HuH-7.5 (cell line): ENCODE measurements at regions not wholly inside any gene's neighbourhood (a gene's known extent, or its start where the extent isn't known, plus 50 kb on each side); places are given as distances from the start of the nearest gene placed in this dataset.

ENCODE experiments used
- DNase-seq: peaks from one replicate; pipeline ENCODE4 v3.0.0; 2011; ENCODE audit warnings: low spot score

DNA sequence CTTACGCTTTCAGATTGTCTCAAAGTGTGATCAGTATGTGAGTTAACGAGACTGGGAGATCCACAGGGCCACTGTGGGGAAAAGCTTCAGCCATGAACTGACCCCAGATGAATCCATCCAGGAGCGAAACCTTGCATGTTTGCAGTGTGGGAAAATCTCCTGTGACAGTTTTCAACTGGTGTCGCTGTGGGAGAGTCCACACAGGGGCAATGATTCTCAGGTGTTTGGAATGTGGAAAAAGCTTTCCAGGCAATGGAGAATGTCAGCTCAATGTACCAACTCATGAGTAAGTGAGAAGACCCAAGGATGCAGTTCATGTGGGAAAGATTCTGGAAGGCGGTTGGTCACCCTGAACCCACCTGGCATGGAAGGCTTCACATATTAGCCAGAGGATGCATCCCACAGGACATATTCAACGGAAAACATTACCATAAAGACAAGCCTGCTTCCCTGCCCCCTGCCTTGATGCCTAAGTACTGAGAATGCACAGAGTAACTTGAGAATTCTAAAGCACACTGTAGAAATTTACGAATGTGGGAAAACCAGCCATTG, 204.1 kb upstream of the BMPER start:
- DNase-seq, result no peak

DNA sequence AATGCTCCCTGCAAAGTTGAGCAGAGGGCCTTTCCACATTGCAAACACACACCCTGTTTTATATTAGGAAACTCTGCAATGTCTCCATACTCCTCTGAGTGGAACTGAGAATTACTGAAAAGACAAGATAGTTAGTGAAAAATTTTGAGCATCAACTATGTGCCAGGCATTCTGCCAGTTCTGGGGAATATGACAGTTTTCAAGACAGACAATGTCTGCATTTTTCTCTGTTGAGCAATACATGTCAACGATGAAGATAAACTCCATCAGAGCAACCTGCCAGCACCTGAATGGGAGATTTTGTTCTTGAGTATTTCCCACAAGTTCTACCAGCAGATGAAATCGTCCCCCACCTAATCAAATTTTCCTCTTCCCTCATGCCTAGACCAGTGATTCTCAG, 203.4 kb upstream of the BMPER start:
- no peak for DNase-seq

DNA sequence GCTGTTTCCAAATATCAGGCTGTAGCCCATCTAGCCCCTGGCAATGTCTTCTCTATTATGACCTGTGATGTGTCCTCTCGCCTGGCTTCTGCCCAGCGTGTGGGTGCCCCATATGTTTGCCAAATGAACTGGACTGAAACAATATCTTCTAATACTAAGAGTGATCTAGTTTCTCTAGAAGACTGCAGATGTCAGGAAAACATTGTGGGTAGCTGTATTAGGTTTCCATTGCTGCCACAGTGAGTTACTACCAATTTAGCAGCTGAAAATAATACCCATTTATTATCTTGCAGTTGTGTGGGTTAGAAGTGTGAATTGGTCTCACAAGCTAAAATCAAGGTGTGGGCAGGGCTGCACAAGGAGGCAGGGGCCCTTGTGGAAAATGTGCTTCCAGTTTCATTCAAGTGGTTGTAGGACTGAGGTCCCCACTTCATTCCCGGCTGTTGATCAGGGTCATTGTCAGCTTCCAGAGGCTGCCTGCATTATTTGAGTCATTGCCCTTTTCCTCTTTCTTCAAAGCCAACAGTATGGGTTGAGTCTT, 202.8 kb upstream of the BMPER start:
- DNase-seq, result no peak

DNA sequence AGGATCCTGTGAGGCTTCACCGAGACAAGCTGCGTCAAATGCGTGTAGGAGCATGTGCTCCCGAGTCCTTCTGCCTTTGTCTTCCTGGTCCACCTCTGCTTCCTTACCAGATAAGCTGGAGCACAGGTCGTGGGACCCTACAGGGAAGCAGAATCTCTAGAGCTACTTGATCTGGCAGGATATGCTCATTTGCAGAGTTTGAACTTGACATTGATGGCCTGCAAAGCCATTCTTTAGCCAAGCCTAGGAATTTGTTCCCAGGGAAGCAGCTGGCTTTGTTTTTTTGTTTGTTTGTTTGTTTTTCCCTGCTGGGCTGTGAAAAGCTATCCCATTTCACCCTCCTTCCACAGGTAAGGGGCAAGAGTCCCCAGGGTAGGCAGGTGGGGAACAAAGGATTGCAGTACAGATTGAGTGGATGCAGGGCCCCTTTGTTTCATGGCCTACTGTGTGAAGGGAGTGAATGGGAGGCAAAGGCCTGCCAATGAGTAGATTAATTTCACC, 200.0 kb upstream of the BMPER start:
- DNase-seq, result no peak

DNA sequence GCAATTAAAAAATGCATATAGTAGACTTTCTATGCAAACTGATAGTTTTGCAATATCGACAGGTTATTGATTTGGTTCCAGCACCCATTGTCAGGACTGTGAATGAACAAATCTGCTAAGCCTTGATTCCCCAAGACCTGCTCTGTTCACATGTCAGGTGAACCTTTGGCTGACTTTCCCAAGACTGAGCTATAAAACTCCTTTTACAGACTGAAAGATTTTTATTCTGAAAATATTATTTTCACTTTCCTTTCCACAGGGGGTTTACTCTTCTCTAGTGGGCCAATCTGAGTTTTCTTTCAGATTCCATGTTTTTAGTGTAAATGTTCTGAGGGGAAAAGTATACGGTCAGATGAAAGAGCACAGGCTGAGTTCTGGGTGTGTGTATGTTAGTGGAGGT, 199.2 kb upstream of the BMPER start:
- DNase-seq, result no peak

DNA sequence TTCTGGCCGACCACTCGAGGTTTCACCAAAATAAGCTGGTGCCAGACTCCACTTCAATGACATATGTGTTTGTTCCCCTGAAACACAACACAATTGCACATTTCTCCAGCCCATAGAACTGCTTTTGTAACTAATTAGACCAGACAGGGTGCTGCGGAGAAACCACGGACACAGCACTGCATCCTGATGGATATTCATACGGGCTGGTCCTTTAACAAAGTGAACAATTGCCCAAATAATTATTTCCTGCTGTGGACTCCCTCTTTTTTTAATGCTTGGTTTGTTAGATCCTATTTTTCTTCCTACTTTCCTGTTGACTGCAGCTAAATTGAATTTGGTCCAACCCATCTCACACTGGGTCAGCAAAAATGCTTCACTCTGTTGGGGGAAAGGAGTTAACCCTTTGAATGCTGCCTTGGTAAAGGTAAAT, 198.6 kb upstream of the BMPER start:
- no peak for DNase-seq

DNA sequence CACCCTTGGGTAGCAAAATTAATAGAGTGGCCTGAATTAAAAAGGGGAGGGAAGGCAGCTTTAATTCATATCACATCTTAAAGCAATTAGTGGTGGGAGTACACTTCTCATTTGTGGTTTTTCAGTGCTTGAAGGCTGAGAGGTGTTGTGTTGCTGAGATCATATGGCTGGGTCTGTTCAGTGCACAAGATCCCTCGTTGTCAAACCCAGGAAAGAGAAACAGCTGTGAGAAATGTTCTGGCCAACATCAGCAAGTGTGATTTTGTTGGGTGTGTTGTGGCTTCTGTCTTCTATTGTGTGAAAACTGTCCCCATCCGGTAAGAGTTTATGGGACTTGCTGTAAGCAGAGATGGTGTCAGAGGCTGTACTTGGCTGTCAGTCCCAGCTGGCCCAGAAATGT, 197.9 kb upstream of the BMPER start:
- no peak for DNase-seq

DNA sequence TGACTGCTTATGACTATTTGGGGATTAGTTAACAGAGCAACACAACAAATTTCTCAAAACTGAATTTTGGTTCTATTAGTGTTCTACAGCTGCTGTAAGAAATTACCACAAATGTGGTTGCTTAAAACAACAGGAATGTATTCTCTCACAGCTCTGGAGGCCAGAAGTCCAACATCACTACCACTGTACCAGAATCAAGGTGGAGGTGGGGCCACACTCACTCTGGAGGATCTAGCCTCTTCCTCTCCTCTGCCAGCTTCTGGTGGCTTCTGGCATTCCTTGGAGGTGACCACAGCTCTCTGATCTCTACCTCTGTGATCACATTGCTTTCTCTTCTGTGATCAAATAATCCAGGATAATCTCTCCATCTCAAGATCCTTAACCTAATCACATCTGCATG, 194.7 kb upstream of the BMPER start:
- no peak for DNase-seq

DNA sequence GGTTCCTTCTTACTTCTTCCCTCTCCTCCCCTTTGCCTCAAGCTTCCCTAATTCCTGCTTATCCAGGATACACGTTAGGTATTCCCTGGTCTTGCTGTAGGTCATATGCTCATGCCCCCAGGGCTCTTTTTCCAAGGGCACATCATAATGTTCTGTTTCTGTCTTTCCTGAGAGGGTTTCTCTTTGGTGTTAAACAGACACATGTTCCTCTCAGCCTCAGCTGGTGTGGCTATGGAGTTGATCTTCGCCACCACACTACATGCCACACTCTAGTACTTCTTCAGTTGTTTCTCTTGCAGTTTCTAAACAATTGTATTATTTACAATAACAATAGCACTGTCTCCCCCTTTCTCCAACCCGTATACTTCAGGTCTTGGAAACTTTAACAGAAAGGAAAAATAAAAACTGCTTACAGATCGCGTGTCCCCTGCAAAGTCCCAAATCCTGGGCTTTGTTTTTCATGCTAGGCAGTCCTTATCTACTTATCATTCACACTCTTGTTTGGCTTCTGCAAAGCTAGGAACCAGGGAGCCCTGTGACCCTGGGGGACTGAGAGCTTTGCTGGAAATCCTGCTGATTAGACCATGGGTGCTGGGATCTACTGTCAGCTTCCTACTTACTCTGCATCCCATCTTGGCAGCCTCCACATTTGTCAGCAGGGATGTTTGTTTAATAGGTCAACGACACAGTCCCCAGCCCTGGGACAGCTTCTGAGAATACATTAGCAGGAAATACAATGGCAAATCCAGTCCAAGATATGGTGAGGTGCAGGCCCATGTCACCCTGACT, 193.9 kb upstream of the BMPER start:
- DNase-seq, result no peak

DNA sequence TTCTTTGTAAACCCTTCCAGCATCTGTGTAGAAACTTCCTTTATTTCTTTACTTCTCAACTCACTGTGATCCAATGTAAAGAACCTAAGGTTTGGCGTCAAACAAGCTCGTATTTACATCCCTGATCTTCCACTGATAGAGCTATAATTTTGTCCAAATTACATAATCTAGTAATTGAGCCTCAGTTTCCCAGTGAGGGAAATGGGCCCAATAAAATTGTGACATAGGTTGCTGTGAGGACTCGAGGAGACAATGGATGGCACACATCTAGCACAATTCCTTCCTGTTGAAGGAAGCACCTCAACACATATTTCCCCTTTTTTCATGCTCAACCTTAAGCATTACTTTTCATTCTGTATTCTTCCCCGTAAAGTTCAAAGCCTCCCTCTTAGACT, 193.3 kb upstream of the BMPER start:
- no peak for DNase-seq

DNA sequence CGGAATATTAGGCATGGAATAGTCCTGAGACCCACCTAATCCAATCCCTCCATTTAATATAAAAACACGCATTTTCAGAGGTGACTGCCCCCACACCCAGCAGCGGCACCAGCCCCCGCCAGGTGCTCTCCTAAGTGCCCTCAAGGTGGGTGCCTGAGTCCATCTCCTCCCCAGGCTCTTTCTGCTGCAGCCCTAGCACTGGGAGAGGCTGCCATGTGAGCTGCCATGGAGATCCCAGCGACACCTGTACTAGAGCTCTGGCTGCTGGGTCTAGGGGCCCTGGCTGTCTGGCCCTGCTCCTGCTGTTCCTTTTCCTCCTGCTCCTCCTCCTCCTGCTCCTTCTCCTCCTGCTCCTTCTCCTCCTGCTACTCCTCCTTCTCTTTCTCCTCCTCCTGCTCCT, 191.1 kb upstream of the BMPER start:
- DNase-seq, result no peak

DNA sequence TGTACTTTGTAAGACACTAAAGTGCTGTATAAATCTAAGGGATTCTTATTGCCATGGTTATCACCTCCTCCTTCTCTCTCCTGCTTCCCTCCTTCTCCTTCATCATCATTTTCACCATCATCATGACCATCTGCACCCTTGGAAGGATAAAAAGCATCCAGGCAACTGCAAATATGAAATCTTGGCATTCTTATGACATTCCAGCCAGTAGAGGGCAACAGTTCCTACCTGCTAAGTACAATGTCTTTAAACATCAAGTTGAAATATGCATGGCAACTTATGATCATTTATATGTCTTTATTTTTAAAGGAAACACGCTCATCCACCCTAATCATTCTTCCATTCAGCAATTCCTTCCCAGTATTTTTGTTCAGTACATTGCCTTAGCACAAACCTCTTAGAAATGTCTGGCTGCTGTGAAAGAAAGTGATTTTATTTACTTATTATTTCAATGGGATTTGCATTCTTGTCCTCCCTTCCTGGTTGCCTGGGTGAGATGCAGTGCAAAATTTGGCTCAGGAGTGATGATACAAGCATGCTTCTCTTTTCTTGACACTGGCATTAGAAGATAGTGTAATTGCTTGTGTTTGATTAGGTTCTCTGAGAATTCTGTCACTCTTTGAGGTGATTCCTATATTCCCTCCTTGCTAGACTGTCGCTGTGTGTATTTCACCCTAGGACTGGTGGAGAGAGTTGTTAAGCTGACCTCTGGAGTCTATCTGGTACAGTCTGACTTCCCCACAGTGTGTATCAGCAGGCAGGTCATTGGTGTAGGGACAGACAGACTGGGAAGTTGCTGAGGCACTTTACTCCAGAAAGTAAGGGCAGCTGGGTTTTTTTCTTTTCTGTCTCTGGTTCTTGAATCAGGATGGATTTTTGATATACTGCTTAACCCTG, 188.5 kb upstream of the BMPER start:
- no peak for DNase-seq

DNA sequence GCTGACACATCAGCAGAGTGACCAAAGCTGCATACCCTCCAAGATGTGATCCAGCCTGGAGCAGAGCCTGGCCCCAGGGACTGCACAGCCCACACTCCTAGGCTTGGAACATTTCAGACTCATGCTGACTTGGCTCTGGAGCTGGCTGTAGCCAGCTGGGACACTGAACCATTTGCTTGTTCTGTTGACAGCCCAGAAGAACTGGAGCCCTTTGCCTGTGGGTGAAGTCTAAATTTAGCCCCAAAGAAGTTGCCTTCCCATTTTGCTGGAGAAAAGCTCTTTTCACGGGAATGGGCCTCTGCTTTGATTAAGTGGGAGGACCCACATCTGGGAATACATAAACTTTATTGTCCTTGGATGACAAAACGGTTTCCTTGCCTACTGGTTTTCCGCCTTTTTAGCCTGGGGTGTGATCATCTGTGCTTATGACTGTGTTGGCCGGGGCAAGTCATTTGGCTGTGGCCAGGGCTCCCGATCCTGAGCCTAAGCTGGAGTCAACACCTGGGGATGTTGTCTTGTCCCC, 186.2 kb upstream of the BMPER start:
- no peak for DNase-seq

DNA sequence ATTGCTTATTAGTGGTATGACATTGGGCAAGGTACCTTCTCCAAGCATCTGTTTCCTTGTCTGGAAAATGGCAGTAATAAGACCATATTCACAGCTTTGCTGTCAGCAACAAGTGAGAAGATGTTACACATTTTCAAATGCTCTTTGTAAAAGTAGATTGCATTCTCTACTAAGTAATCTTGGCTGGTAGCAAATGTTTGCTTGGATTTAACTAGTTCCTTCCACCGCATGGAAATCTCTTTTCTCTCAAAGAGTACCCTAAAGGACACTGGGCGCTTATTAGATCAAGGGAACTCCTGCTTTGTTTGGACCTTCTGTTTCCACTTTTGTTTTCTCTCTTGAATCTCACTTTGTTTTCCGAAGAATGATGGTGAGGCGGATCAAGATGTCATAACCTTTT, 185.2 kb upstream of the BMPER start:
- no peak for DNase-seq

DNA sequence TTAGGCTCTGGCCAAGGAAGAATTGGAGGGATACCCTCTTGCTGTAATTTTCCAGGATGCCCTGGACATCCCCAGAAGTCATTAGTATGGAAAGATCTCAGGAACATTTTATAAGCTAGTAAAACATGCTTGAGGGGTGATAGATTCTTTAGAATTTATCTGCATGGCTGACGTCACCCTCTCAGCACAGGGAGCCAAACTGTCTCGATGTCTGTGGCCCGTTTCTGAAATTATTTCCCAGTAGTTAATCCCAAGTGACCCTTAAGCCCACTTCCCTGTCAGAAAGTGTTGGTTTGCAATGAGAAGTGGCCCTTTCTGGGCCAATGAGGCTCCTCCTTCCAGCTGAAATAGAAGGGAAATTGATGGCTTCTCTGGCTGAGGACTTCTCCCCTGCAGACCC, 184.5 kb upstream of the BMPER start:
- DNase-seq, result no peak

DNA sequence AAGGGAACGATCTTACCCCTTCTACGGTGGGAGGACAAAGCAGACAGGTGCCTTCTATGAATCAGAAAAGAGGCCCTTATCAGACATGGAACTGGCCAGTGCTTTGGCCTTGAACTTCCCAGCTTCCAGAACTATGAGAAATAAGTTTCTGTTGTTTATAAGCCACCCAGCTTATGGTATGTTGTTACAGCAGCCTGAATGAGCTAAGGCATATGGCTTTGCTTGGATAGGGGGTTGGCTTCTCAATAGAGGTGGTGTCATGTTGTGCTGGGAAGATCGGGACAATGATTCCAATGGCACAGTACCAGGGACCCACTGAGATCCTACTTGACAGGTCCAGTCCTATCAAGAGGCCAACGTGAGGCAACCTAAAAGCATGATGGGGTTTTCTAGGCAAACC, 183.4 kb upstream of the BMPER start:
- no peak for DNase-seq

DNA sequence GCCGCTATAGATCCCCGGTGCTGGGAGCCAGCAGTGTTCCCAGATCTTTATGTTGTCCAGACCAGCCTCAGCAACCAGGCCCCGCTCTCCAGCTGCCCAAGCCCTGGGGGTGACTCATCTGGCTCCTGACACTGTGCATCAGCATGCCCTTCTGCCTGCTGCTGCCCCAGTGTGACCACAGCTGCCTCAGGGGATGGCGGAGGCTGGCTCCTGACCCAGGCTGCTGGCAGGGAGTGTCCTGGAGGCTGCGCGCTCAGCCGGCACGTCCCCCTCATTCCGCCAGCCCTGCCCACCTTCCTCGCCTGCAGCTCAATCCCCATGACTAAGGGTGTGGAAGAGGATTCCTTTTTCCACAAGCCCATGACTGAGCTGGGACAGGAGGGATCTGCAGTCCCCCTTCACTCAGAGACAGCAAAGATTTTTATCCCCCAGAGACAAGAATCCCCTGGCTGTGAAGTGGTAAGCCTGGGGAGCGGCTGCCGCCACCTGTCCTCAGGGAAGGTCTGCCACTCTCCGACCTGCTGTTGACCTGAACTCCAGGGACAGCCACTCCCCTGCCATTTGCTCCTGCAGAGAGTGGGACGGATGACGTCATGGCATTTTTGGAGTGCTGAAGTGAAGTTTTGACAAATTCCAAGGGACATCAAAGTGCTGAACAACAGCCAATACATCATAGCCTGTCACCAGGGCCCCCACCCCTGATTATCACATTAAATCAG, 182.8 kb upstream of the BMPER start:
- DNase-seq, result no peak

DNA sequence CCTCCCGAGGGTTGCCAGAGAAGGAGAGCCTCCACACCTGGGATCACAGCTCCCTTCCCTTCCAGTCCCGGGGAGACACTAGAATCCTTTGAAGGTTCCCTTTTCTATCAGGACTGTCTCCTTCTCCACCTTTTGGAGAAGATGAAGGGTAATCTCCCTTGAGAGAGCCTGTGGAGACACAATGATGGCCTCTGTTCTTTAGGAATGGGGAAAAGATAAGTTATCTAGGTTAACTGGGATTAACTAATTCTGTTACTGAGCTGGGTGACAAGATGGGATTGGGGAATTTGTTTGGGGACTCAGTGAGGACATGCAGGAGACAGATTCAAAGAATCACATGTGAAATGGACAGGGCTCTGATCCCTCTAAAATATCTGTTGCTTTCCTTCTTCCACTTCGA, 181.1 kb upstream of the BMPER start:
- DNase-seq, result no peak

DNA sequence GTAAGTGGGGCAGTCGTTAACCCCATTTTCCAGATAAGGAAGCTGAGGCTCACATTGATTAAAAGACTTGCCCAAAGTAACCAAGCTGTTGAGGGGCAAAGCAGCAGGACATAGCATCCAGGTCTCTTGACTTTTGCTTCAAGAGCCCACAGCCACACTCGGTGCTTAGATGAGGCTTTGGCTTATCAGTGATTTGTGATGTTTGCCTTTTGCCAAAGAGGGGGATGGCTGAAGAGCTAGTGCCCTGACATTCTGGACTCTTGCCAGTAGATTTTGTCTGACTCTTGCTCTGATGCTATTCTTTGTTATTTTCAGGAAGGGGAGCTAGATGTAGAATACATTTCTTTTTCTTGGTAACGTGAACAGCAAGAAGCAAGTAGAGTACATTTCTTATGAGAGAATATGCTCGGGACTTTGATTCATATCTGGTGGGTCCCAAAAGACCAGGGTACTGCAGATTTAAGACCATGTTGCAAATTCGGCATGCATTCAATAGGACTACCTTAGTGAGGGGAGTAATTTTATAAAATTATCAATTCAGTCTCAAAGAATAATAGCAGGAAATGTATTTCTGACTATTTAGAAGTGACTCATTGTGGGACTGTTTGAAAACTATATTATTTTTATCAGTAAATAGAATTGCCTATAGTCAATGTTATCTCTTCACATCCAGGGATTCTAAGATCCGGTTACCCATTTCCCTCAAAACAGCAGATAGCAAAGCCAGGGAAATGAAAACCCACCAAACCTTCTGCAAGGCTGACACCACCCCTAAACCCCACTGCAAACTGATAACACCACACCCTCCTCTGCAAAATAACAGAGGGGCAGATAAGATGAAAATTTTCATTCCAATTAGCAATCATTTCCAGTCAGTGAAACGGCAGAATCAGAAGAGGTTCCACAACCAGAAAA, 180.0 kb upstream of the BMPER start:
- no peak for DNase-seq

DNA sequence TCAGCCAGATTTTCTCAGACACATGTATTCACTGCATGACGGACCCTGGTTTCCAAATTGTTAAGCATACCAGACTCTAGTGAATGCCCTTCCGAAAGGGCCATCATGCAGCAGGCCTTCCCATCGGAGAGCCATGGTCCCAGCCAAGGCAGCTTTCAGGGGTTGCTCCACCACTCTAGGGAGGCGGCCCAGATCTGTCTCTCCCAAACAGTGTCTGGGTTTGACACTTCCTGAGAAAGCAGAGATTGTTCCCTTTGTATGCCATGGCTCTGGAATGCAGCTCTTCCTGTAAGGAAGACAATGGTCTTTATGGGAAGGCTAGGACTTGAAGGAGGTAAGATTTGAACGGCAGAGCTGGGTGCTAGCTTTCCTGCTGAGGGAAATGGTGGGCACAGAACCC, 178.8 kb upstream of the BMPER start:
- DNase-seq, result no peak

DNA sequence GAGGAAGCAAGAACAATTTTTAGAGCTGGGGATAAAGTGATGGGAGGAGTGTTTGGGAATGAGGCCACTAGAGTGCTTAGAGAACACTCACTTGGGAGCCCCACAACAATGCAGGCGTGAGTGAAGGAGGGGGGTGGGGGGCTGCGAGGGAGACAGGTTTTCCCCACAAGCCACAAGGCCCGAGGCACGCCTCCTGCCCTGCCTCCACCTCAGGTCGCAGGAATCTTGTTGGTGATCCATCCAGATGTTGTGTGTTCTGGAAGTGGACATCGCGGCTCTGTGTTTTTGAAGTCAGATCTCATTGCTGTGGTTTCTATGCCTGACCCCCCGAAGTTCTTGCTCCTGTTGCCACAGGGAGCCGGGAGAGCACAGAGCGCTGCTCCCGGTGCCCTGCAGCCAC, 178.0 kb upstream of the BMPER start:
- no peak for DNase-seq
